ENCODE measurements at regions not wholly inside any gene's neighbourhood (a gene's known extent, or its start where the extent isn't known, plus 50 kb on each side); places are given as distances from the start of the nearest gene placed in this dataset.
"Not testable (repeated sequence)": the region's sequence is repeated elsewhere in the genome, so short reads cannot be mapped to it uniquely, and the experiment has no call there.

DNA sequence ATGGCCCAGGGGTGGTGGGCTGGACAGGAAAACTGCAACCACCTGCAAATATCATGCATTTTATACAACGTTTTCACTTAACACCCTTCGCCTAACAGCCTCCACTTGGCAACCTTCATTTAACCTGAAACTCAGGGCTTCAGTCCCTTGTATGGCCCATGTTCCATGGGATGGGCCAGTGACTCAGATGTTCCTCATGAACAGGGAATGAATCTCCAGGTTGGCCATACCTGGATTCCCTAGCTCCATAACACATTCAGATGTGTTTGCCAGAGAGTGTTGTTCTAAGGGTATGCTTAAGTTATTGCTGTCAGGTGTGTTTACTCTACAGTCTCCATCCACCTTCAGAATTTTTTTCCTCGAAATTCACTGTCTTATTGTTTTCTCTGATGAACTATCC, 316.9 kb downstream of the JRKL start:
- DNase-seq (ENCODE audit: low spot score), result no peak

DNA sequence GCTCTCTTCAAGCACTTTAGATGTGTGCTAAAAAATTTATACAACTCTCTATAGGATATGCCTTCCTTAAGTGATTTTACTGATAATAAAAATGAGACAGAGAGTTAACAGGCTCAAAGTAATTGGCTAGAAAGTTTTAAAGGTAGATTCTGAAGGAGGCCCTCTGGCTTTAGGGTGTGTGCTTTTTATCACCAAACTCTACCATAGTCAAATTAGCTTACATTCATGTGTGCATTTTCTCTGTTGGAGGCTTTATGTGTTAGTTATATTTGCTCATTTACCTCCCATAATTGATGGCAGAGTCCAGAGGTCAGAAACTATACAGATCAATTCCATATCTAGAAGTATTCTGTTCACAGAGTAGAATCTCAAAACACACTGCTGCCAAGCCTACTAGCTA, 317.5 kb downstream of the JRKL start:
- DNase-seq (ENCODE audit: low spot score), result no peak

DNA sequence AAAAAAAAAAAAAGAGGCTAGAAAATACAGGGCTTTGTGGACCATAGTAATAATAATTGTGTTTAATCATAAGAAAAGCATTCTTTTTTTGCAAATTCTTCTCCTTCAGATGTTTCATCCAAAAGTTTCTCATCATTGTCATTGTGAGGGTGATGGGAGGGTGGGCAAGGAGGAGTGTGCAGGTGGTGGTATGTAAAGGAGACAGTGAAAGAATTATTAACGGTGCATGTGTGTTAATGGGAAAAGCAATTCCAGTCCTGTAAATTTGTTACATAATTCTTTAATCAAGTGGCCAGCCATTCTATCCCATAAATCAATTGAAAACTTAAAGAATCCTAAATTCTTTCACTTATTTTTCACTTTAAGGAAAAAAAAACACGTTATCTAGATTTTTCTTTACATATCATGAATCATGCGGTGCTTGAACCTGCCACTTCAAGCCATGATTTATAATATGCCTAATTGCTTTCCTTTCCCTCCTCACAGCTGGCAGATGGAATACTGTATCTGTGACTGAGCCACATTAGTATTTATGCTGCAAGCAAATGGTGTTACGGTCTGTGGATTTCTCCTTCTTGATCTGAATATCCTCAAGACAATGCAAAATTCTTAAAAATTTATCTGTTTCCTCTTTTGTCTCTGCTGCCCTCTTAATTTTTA, 318.5 kb downstream of the JRKL start:
- DNase-seq (ENCODE audit: low spot score), result no peak

DNA sequence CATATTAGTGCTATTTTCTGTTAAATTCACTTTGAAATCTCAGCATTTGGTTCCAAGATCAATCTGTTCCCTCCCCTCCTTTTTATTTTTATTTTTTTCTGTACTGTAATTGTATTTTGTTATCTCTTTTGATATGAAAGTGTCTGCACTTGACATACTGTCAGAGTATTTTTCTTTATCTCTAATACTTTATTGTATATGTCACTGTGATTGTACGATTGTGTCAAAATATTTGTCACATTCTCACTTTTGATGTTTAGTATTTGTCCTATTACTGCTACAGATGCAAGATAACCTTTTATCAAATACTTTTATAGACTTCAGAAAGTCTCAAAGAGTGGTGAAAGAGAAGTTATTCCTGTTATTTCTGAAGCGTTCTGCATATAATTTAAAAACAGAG, 323.5 kb downstream of the JRKL start:
- DNase-seq (ENCODE audit: low spot score), result no peak

DNA sequence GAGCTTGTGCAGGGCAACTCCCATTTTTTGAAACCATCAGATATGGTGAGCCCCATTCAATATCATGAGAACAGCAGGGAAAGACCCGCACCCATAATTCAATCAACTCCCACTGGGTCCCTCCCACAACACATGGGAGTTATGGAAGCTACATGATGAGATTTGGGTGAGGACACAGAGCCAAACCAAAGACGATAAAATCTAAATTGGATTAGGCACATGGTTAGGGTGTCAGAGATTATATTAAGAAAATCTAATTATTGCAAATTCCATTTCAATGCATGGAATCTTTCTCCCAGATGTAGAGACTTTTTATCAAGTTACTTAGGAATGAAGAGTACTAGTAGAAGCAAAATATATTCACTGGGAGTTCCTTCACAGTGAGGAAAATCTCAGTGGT, 324.9 kb downstream of the JRKL start:
- DNase-seq (ENCODE audit: low spot score), result no peak

DNA sequence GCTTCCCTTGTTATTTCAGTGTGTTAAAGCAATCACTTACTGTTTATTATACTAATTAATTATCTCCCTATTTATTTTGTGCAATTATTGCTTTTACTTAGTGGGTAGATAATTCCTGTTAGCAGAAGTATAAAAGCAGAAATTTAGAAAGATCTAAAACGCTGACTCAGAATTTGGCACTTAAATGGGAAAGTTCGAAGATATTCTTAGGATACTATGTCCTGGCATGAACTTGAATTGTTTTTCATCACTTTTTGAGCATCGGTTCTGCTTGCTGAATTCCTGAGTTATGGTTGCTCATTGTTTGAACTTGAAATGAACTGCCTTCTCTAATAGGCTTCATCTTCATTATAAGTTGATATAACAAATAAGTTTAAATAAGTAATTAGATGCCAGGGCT, 325.4 kb downstream of the JRKL start:
- DNase-seq (ENCODE audit: low spot score), result no peak

DNA sequence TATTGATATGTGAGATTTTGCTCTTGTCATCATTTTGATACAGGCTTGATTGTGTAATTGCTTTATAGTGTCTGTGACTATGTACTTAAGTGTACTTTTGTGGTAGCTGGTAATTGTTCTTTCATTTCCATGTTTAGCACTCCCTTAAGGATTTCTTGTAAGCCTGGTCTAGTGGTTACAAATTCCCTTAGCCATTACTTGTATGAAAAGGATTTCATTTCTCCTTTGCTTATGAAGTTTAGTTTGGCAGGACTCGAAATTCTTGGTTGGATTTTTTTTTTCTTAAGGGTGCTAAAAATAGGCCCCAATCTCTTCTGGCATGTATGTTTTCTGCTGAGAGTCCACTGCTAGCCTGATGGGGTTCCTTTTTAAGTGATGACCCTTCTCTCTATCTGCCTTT, 346.8 kb downstream of the JRKL start:
- DNase-seq (ENCODE audit: low spot score), result no peak

DNA sequence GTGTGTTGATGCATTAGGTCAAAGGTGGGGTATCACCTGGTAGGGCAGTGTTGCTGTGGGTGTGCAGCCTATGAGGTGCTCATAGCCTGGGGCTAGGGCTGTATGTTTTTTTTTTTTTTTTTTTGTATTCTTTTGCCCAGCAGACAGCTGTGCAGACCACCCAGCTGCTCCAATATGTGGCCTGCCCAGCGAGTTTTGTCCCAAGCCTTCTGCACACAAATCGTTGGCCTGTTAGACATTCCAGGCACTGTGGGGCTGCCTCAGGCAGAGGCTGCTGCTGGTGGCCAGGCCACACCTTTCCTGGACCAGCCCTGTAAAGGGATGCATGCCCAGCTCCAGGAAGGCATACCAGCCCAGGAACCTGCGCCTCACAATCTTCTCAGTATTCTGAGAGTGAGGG, 348.5 kb downstream of the JRKL start:
- no peak for DNase-seq (ENCODE audit: low spot score)

DNA sequence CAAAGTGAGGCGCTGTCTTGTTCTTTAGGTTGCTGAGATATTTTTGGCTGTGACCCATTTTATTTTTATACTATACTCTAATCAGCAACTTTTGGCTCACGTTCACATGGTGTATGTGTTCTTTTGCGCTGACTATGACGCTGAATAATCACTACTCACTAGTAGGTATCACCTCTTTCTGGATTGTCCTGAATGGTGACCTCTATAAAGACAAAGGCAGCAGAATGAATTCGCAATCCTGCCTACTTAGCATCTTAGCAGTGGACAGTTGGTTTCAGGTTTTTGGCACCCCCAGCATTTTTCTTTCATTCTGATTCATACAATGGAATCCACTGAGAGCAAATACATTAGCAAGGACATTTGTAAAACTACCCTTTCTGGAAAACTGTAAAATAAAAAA, 351.3 kb downstream of the JRKL start:
- no peak for DNase-seq (ENCODE audit: low spot score)

DNA sequence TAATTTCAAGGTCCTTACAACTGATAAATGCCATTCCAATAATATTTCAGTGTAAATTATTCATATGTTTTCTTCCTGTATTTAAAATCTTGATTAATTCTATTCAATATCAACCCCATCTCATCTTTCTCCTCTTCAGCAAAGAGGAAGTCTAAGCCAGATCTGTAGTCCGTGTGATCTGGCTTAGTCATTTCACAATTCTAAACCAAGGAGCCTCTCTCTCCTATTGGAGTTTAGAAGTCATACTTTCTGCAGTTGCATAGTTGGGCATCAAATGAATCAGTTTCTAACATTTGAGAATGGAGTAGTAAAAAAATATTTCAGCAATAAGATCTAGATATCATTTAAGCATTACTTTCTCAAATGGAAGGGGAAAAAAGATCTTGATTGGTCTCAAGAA, 354.9 kb downstream of the JRKL start:
- DNase-seq (ENCODE audit: low spot score), result no peak

DNA sequence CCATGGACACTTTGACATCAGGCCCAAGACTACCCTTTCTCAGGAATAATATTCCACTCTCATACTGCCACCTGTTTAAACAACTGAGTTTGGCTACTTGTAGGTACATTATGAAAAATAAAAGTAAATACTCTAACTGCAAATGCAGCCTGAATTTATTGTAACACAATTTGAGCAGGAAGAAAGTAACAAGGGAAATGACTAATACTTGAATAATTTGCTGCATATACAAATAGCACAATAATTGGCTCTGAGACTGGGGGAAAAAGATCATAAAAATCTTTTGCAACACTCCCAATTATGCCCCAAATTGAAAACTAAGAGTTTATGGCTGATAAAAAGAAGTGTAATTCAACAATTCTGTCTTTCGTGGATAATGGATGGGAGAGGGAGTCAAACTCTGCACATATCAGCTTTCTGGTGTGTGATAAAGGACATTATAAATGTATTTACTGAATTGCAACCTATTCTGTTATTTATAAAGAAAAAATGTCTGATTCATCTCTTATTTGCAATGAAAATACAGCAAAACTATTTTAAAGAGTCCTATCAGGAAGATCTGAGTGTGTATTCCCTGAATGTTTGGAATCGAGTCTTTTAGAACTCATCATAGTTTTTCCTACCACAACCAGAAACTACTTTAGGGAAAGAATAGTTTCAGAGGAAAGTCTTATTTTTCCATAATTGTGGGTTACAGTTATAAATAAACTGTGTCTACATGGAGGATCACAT, 359.0 kb downstream of the JRKL start:
- DNase-seq (ENCODE audit: low spot score), result no peak

DNA sequence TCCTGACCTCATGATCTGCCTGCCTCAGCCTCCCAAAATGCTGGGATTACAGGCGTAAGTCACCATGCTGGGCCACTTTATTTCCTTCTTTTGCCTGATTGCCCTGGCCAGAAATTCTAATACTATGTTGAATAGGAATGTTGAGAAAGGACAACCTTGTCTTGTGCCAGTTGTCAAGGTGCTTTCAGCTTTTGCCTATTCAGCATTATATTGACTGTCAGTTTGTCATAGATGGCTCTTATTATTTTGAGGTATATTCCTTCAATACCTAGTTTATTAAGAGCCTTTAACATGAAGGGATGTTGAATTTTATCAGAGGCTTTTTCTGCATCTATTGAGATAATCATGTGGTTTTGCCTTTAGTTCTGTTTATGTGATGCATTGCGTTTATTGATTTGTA, 362.0 kb downstream of the JRKL start:
- DNase-seq (ENCODE audit: low spot score), result not testable (repeated sequence)

DNA sequence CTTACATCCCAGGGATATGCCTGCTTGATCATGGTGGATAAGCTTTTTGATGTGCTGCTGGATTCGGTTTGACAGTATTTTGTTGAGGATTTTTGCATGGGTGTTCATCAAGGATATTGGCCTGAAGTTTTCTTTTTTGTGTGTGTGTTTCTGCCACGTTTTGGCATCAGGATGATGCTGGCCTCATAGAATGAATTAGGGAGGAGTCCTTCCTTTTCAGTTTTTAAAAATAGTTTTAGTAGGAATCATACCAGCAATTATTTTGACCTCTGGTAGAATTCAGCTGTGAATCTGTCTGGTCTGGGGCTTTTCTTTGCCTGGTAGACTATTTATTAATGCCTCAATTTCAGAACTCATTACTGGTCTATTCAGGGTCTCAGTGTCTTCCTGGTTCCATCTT, 362.4 kb downstream of the JRKL start:
- DNase-seq (ENCODE audit: low spot score), result no peak

DNA sequence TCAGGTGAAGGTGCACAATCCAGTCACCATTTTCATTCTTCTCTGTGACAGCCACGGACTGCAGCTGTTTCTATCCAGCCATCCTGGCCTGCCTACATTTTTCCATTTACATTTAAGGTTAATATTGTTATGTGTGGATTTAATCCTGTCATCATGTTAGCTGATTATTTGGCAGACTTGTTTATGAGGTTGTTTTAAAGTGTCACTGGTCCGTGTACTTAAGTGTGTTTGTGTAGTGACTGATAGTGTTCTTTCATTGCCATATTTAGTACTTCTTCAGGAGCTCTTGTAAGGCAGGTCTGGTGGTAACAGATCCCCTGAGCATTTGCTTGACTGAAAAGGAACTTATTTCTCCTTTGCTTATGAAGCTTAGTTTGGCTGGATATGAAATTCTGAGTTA, 364.2 kb downstream of the JRKL start:
- DNase-seq (ENCODE audit: low spot score), result no peak

DNA sequence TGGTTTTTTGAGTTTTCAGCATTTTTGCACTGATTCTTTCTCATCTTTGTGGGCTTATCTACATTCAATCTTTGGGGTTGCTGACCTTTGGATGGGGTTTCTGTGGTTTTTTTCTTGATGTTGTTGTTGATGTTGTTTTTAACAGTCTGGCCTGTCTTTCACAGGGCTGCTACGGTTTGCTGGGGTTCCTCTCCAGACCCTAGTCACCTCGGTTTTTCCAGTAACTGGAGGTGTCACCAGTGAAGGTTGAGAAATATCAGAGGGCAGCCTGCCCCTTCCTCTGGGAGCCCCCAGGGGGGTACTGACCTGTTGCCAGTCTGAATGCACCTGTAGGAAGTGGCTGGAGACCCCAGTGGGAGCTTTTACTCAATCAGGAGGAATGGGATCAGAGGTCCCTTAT, 365.4 kb downstream of the JRKL start:
- DNase-seq (ENCODE audit: low spot score), result no peak

DNA sequence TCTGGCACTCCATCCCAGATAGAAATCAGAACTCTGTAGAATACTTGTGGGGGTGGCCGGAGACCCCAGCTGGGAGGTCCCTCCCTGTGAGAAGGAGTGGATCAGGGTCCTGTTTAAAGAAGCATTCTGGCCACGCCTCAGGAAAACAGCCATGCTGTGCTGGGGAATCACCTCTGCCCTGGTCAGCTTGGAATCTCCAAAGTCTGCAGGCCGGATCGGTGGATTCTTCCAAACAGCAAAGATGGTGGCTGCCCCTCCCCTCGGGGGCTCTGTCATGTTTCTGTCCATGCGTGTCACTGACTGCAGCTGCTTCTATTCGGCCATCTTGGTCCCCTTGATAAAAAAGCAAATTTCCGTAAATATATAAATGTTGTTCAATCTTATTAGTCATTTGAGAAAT, 365.9 kb downstream of the JRKL start:
- DNase-seq (ENCODE audit: low spot score), result no peak

DNA sequence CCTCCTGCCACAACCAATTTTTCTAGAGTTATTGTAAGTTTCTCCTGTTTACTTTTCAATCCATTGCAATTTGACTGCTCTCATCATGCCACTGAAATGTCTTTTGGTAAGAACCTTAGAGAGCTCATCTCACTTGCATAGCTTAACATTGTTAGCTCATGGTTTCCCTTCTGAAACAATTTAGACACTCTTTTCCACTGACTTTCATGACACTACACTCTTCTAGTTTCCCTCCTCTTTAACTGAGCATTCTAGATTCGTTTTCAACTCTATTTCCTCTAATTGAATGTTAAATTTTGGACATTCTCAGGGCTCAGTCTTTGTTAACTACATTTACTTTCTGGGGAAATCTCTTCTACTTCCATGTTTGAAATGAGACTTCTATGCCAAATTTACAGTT, 369.1 kb downstream of the JRKL start:
- no peak for DNase-seq (ENCODE audit: low spot score)

DNA sequence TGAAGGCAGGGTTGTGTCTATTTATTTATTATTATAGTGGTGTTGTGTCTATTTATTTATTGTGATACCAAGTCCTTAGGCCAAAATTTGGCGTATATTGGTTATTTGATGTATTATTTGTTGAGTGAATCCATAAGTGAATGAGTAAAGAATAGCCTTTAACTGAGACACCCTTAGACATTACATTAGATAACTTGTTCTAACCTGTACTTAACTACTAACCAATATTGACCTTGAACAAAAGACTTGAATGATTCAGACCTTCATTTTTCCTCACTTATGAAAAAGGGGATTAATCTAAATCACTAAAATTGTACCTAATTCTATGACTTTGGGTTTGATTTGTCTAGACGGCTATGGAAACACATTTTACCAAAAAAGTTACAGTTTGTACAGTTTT, 370.5 kb downstream of the JRKL start:
- no peak for DNase-seq (ENCODE audit: low spot score)

DNA sequence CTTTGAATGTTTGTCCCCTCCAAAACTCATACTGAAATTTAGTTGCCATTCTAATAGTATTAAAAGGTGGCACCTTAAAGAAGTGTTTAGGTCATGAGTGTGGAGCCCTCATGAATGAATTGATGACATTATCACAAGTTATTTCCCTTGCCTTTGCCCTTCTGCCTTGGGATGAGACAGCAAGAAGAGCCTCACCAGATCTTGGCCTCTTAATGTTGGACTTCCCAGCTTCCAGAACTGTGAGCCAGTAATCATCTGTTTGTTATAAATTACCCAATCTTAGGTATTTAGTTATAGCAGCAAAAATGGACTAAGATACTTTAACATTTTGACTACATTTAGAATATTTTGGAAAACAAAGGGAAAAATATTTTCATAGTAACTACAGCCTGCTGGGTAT, 371.0 kb downstream of the JRKL start:
- no peak for DNase-seq (ENCODE audit: low spot score)

DNA sequence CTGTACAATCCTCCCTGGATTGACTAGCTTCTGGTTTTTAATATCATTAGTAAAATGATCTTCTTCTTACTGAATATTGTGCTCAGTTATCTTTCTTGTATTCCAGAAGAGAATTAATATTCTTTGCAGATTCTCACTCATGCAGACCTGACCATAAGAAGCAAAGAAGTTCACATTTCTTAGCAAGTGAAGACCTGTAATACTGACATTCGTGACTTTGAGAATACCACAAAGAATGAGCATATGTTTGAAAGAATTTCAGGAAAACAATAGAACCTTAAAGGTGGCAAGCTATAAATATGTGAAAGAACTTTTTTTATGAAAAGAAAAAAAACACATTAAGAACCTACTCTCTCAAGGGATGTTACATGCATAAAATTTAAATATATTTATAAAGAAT, 371.6 kb downstream of the JRKL start:
- DNase-seq (ENCODE audit: low spot score), result no peak

DNA sequence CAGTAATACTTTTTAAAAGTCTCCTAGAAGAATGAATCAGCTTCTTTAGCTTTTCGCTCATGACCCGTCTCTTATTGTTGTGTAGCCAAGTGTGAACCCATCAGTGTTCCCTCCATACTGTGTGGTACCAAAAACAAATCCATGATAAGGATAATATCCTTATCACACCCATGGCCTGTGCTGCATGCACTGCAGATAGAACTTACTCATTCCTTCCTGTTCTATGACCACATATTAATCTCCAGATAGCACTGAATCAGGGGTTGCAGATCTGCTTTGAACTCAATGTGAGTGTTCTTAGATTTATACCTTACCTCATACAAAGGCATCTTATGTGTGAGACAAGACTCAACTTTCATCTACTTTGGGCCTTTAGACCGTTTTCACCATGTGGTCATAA, 373.4 kb downstream of the JRKL start:
- DNase-seq (ENCODE audit: low spot score), result no peak

DNA sequence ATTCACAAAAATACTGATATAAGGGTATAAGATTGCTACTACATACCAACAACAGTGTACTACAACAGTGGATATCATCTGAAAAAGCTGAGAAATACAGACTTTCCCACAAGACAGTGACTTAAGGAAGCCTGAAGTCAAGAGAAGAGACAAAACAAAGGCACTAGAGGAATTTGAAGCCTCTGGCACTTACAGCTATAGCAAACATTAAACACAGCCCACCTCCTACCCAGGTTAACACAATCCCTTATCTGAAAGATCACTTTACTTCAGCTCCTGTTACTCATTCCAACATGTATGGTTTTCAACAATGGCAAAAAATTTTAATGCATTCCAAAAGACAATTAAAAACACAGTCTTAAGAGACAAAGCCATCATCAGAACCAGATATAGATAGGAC, 388.5 kb downstream of the JRKL start:
- no peak for DNase-seq (ENCODE audit: low spot score)

DNA sequence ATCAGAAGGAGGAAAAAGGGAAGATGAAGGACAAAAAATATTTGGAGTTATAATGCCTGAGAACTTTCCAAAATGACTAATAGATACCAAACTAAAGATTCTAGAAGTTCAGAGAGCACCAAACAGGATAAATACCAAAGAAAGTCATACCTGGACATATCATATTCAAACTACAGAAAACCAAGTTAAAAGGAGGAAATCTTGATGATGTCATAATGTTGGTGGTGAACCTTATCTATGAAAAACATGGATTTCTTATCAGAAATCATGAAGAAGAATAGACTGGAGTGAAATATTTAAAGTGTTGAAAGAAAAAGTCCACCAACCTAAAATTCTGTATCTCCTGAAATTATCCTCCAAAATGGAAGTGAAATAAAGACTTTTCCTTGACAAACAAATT, 389.2 kb downstream of the JRKL start:
- no peak for DNase-seq (ENCODE audit: low spot score)

DNA sequence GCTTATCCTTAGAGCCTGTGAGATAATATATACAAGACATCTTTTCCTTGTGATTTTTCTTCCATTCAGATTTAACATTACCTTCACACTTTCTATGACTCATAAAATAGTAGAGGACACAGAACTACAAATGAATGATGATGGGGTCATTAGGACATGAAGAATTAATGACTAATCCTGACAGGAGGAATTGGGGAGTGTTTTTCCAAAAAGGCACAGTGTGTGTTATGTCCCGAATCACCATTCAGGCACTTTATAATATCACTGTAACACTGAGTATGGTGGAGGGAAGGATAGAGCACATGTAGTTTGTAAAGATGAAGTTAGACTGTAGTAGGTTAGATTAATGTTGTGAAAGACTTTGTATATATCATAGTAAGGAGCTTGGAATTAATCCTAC, 391.3 kb downstream of the JRKL start:
- DNase-seq (ENCODE audit: low spot score), result no peak
